Left ventricle myocardium superior (tissue), 1 donor: ENCODE measurements at regions not wholly inside any gene's neighbourhood (a gene's known extent, or its start where the extent isn't known, plus 50 kb on each side); places are given as distances from the start of the nearest gene placed in this dataset.

Experiments
- ATAC-seq: fragments of 200-7000 bp; cut with Tn5 transposase; one replicate; pipeline ENCODE4 v1.9.1; 2020; ENCODE audit warnings: mild to moderate bottlenecking, moderate library complexity
- DNase-seq: peaks from one replicate; pipeline ENCODE4 v3.0.0-alpha.2; 2020
- intact Hi-C: fragments of 100-400 bp; cut with micrococcal nuclease; formaldehyde crosslinking; loops from one replicate; pipeline ENCODE4 v1.11.0; 2022
- donor health status: DM: no; HTN: yes; CAD: no; lungs with severe emphysema.

- no peak for ATAC-seq
- intact Hi-C loops = no loop called here
These were observed 582.6 kb upstream of the CDH5 start for GRCh38 chr16:65783709-65784474.

DNA sequence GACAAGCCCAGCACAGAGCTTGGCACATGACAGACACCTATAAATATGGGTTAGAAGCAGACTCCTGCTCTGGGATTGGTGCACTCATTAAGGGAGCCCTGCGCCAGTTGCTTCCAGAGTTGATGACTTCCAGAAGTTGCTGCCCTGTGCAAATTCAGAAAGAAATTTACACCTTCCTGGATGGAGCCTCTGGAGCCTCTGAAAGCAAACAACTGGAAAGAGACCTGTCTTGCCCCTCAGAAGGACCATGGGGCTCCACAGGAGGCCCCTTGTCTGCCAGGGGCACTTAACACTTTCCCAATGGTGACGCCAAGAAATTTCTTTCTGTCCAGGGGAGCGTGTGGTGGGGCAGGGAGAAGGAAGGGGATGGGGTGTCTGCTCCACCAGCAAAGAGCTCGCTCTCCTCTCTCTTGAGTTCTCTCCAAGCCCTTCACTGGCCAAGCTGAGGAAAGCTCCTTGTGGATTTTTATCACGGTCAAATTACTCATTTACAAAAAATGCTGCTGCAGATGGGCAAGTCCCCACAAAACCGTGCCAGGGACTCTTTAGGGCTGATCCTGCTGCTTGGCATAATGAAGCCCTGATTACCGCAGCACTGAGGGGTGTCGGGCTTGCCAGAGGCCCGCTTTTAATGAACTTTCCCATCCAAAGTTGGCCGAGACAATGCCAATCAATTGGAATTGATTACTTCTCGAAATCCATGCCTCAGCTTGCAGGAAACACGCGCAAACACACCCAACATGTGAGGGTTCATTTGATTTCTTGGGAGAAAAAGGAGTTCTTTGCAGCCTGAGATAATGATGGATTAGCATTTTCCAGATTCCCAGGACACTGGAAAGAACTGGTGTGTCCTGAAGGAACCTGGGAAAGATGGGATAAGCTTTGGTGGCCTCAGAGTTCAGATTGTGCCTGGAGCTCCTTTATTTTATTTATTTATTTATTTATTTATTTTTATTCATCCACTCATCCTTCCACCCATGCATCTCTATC, 583.6 kb upstream of the CDH5 start:
- DNase-seq = no peak
- intact Hi-C loops = no loop called here
- peak; percentile 43 for ATAC-seq

More at GRCh38 chr16:65783709-65784474, 582.6 kb upstream of the CDH5 start:
- no peak for DNase-seq

DNA sequence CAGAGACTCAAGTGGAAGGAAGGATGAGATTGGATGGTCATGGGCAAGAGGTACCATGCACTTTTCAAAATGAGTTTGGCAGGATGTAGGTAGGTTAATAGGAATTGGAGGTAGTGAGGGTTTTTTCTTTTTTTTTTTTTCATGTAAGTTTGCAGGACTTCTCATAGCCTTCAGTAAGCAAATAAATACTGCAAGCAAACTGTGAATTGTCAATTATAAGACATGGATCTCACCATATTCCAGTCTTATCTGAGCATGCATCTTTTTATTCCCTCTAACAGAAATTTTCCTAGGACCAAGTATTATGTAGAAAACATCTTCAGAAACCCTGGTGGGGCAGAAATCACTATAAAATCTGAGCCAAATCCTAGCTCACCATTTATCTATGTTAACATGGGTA, 584.6 kb upstream of the CDH5 start:
- ATAC-seq (no peak), DNase-seq (no peak)
- intact Hi-C loops = no loop called here

- ATAC-seq = no peak
- DNase-seq = no peak
- intact Hi-C loops = no loop called here
These were observed 585.1 kb upstream of the CDH5 start for GRCh38 chr16:65781363-65781762.

DNA sequence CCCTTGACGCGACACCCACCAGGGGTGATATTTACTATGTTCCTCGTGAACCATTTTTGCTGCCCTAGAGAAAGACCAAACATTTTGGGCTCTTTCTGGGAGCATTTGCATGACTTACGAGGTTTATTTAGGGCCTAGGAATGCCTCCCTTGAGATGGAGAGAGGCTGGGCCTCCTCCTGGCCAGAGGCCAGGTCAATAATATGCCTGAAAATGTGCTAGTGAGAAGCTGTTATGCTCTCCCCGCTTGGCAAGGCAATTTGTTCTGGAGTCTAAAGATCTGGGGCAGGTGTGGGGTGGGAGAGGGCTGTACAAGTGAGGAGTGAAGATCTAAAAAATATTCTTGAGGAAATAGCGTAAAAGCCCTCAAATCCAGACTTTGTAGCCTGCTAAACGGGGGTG, 587.3 kb upstream of the CDH5 start:
- no peak for DNase-seq
- no peak for ATAC-seq
- intact Hi-C loops = no loop called here

DNA sequence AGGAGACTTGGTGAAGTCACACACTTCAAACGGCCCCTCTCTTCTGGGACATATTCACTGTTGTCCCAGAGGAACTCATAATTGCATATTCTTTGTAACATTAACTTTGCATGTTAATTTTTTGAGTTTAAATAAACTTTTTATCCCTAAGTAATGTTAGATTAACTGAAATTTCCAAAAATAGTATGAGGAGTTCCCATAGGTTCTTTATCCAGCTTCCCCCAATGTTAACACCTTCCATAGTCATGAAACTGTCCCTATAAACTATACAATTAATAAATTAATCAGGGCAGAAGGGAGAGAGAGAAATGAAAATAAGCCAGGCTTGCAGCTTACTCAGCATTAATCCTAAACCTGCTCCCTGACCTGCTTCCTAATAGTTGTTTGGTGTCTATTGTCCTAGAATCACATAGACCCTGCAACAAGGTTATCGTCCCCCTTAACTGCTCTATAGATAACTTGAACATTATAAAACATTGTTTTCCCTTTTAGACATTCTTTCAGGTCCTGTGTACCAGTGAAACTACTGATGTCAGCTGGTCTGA, 589.8 kb upstream of the CDH5 start:
- DNase-seq = no peak
- intact Hi-C loops = no loop called here

GRCh38 chr16:65775829-65776228, 590.7 kb upstream of the CDH5 start:
- no peak for ATAC-seq
- no peak for DNase-seq
- intact Hi-C loops = no loop called here

More for the DNA sequence above, 589.8 kb upstream of the CDH5 start:
- ATAC-seq = no peak

DNA sequence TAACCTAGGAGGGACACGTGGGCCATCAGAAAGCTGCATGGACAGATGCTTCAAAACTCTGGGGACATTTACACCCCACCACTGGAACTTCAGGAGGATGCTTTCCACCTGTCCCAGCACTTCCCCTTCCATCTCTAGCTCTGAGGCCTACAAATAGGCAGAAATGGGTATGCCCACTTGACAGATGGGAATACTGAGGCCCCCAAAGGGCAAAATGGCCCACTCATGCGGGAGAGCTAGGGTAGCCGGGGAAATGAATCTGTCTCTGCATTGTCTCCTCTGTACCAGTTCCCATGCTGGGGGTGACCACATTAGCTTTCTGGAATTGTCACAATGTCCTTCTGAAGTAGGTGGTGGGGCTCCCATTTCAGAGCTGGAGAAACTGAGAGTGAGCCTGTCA, 592.1 kb upstream of the CDH5 start:
- ATAC-seq (no peak), DNase-seq (no peak)
- intact Hi-C loops = no loop called here

GRCh38 chr16:65773301-65773874, 593.1 kb upstream of the CDH5 start:
- ATAC-seq (no peak), DNase-seq (no peak)
- intact Hi-C loops = no loop called here

GRCh38 chr16:65772134-65772732, 594.3 kb upstream of the CDH5 start:
- intact Hi-C loops = no loop called here

DNA sequence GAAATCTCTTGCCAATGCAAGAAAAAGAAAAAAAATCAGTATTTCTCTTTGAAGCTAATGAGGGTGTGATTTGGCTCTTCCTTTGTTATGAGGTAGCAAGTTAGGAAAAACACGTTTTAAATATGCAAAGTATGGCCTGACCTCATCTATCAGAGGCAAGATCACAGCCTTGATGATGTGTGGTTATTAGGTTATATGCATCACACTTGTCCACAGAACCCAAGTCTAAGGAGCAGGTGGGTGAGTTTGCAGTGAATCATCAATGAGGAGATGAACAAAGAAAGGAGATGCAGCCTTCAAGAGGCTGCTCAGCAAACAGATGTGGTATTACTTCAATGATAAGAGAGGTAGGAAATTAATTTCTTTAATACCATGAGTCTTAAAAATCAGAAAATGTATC, 594.8 kb upstream of the CDH5 start:
- intact Hi-C loops = no loop called here
- ATAC-seq = no peak
- DNase-seq = no peak

More at GRCh38 chr16:65772134-65772732, 594.3 kb upstream of the CDH5 start:
- ATAC-seq (no peak), DNase-seq (no peak)

GRCh38 chr16:65770752-65771151, 595.7 kb upstream of the CDH5 start:
- intact Hi-C loops = no loop called here
- no peak for ATAC-seq
- DNase-seq = no peak

- intact Hi-C loops = no loop called here
- no peak for DNase-seq
- ATAC-seq = no peak
These were observed 596.6 kb upstream of the CDH5 start for GRCh38 chr16:65769776-65770438.

- DNase-seq (no peak), ATAC-seq (no peak)
These were observed 597.4 kb upstream of the CDH5 start for GRCh38 chr16:65769055-65769465.

GRCh38 chr16:65767125-65767524, 599.4 kb upstream of the CDH5 start:
- intact Hi-C loops = no loop called here
- DNase-seq = no peak

More at GRCh38 chr16:65769055-65769465, 597.4 kb upstream of the CDH5 start:
- intact Hi-C loops = no loop called here

DNA sequence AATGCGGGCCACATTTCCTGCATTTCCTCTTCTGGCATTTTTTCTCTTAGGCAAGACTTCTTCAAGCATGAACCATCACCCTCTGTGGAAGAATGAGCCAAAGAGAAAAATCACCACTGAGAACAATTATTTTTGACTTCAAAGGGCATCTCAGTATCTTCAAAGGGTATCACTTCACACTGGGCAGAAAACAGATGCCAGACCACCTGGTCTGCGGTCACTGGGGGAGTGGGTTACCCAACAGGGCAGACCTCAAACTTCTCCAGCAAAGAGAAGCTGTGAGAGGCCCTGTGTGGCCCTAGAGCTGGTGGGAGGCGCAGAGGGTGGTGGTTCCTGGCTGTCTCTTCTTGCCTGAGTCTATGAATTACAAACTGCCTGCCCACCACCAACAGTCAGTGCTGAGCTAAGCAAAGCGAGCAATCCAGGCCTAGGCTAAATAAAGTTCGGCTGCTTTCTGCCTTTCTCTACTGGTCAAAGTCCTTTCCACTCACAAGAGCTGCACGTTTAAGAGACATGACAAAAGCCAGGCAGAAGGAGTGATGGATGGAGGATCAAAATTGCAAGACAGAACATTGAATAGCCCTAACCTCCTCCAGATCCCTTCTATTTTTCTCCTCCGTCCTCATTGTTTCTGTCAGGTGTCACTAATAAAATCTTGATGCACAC, 602.7 kb upstream of the CDH5 start:
- ATAC-seq = no peak
- intact Hi-C loops = no loop called here
- DNase-seq = no peak

More at GRCh38 chr16:65767125-65767524, 599.4 kb upstream of the CDH5 start:
- no peak for ATAC-seq

DNA sequence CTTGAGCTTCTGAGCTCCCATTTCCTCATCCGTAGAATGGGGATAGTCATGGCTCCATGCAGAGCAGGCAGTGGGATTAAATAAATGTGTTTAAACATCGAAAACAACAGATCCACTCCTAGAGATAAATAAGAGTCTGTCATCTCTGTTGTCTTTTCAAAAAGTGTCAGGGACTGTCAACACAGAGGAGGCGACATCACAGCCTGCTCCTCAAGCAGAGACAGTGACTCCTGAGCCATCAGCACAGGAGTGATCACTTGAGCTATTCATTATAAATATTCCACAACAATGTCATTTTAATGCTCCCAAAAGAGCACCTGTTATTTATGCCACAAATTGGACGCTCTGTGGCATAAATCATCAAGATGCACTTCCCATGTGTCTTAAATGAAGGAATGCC, 605.6 kb upstream of the CDH5 start:
- intact Hi-C loops = no loop called here
- no peak for ATAC-seq
- no peak for DNase-seq

DNA sequence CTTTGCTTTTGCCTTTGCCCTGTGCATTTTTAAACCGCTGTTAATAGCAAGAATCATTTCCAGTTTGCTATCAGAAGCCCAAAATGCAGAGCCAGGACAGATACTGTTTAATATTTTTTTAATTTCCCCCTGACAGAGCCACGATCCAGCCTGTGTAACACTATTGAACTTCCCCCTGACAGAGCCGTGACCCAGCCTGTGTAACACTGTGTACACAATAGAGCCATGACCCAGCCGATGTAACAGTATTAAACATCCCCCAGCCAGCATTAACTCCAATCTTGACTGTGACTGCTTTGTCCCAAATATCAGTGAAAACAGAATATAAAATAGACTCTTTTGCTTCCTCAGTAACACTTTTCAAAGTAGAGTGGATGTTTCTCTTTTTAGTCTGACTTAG, 607.9 kb upstream of the CDH5 start:
- ATAC-seq (no peak), DNase-seq (no peak)
- intact Hi-C loops = no loop called here
